A673 (cell line): ENCODE measurements at regions not wholly inside any gene's neighbourhood (a gene's known extent, or its start where the extent isn't known, plus 50 kb on each side); places are given as distances from the start of the nearest gene placed in this dataset.
"Not testable (repeated sequence)": the region's sequence is repeated elsewhere in the genome, so short reads cannot be mapped to it uniquely, and the experiment has no call there.

Experiments
- BruUV-seq: library from RNA; stranded (reverse); fragments of 400-500 nt; replicated peaks from 2 replicates; lab custom pipeline; 2021; lab: Mats Ljungman, UMichigan
- CTCF ChIA-PET: fragments of 300-600 bp; sonication (Branson Sonifier 250); formaldehyde crosslinking; loops from one replicate; lab custom pipeline; 2022; ENCODE audit warnings: antibody characterized with exemption; lab: Charles Lee
- POLR2A ChIA-PET: fragments of 300-600 bp; sonication (Branson Sonifier 250); formaldehyde crosslinking; loops from one replicate; lab custom pipeline; 2022; ENCODE audit warnings: antibody characterized with exemption; ENCODE audit not compliant: low non-redundant PET; lab: Charles Lee
- DNase-seq: peaks from one replicate; pipeline ENCODE4 v3.0.0-alpha.2; 2015; ENCODE audit warnings: low spot score
- H3K27ac ChIP-seq: fragments of 200-600 bp; sonication (generic); 2 replicates; pipeline ENCODE4 v1.5.1; 2016; ENCODE audit warnings: mixed run types, low read depth, mild to moderate bottlenecking, mixed read lengths, antibody characterized with exemption, low read length; ENCODE audit not compliant: poor library complexity, severe bottlenecking
- H3K27me3 ChIP-seq: fragments of 200-600 bp; sonication (generic); replicated peaks from 2 replicates; pipeline ENCODE4 v1.6.1; 2017; ENCODE audit warnings: mixed run types, low read depth, mild to moderate bottlenecking, mixed read lengths, antibody characterized with exemption, low read length; ENCODE audit not compliant: insufficient read depth, poor library complexity
- H3K36me3 ChIP-seq: fragments of 200-600 bp; sonication (generic); 2 replicates; pipeline ENCODE4 v1.6.1; 2016; ENCODE audit warnings: mixed run types, mild to moderate bottlenecking, mixed read lengths, antibody characterized with exemption, low read length; ENCODE audit not compliant: insufficient read depth, poor library complexity, severe bottlenecking
- H3K4me1 ChIP-seq: fragments of 200-600 bp; sonication (generic); 2 replicates; pipeline ENCODE4 v1.6.1; 2017; ENCODE audit warnings: mixed run types, mild to moderate bottlenecking, mixed read lengths, antibody characterized with exemption, low read length; ENCODE audit not compliant: insufficient read depth, poor library complexity, severe bottlenecking
- H3K4me3 ChIP-seq: fragments of 200-600 bp; sonication (generic); 2 replicates; pipeline ENCODE4 v1.5.1; 2016; ENCODE audit warnings: low read depth, mixed run types, mild to moderate bottlenecking, mixed read lengths, low read length; ENCODE audit not compliant: poor library complexity, severe bottlenecking
- H3K9me3 ChIP-seq: fragments of 200-600 bp; sonication (generic); 2 replicates; pipeline ENCODE4 v1.6.1; 2016; ENCODE audit warnings: mixed run types, low read depth, mild to moderate bottlenecking, mixed read lengths, antibody characterized with exemption, low read length; ENCODE audit not compliant: poor library complexity, severe bottlenecking
- CTCF ChIP-seq: fragments of 300-800, 200-600 bp; sonication (generic); conservative IDR thresholded peaks from 2 replicates; pipeline ENCODE4 v1.5.1; 2017; ENCODE audit warnings: low read depth, mild to moderate bottlenecking, antibody characterized with exemption, low read length, moderate library complexity, mixed read lengths
- EZH2 ChIP-seq: fragments of 200-600 bp; sonication (generic); IDR thresholded peaks from 2 replicates; pipeline ENCODE4 v1.6.1; 2017; ENCODE audit warnings: borderline replicate concordance, low read depth, mild to moderate bottlenecking, mixed read lengths, antibody characterized with exemption, low read length; ENCODE audit not compliant: poor library complexity, severe bottlenecking
- intact Hi-C: fragments of 100-400 bp; cut with micrococcal nuclease; formaldehyde crosslinking; loops from one replicate; pipeline ENCODE4 v1.10.0; 2022; ENCODE audit not compliant: unreplicated experiment

GRCh38 chr5:118518720-118519119 is 469.6 kb downstream of the DTWD2 start:
- CTCF ChIA-PET, result no interaction called here
- no TSS peak for BruUV-seq
- no peaks in the 10 kb centered on the region for H3K36me3 ChIP-seq
- no peak for TF ChIP-seq EZH2
- no peak for TF ChIP-seq CTCF
- intact Hi-C loops, result no loop called here
- no peaks in the 10 kb centered on the region for H3K9me3 ChIP-seq
- no peaks in the 10 kb centered on the region for H3K27me3 ChIP-seq
- no peak overlapping the region for H3K27ac ChIP-seq
- H3K4me3 ChIP-seq, result no peak overlapping the region
- H3K4me1 ChIP-seq, result no peaks in the 10 kb centered on the region
- DNase-seq, result no peak
- POLR2A ChIA-PET, result no interaction called here

DNA sequence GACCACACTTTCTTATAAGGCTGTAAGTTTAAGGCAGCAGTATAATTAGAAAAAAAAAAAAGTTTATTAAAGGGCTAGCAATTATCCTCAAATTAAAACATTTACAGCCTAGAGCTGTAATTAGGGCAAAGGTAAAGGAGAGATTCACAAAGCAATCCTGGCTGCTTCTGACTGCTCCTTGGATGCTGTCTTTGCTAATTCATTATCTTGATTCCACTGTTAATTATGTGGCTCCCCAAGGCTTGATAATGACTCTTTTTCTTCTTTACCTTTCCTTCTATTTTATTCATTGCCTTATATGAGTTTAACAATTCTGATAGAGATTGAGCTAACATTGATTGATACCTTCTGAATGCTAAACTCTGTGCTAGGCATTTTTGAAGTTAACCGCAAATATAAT is 476.5 kb downstream of the DTWD2 start:
- TF ChIP-seq EZH2, result no peak
- no peak for TF ChIP-seq CTCF
- Histone ChIP-seq H3K9me3 (no peaks in the 10 kb centered on the region), H3K4me3 (no peak overlapping the region), H3K4me1 (no peaks in the 10 kb centered on the region), H3K27me3 (no peaks in the 10 kb centered on the region), H3K27ac (no peak overlapping the region), H3K36me3 (no peaks in the 10 kb centered on the region)
- ChIA-PET POLR2A (no interaction called here), CTCF (no interaction called here)
- no peak for DNase-seq
- BruUV-seq, result no TSS peak
- intact Hi-C loops, result no loop called here

DNA sequence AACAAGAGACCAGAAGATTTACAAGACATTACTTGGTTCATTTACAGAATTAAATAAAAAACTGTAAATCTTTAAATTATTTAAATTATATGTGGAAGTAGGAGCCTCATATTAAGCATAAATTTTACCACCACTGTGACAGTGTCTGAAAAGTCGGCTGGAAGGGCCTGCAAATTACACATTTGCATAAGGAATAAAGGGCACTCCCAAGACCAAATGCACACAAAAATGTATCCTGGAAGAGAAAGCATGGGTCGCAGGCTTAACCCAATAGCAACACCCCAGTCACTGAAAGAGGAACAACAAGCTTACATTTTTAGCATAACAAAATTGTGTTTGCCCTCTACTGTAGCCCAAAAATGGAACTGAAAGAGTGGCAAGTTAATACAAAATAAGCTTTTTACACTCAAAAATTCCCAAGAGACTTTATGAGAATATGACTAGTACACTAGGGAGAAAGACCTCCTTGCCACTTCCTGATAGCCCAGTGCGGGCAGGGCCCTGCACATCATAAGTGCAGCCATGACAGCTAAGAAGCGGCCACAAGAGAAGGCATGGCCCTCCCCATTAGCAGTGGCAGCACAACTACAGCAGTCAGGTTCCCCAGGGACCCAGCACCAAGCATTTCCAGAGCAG is 482.0 kb downstream of the DTWD2 start:
- intact Hi-C loops, result no loop called here
- no TSS peak for BruUV-seq
- Histone ChIP-seq H3K9me3 (peaks cover 4% of the 10 kb centered on the region), H3K36me3 (no peaks in the 10 kb centered on the region), H3K27me3 (no peaks in the 10 kb centered on the region), H3K4me3 (no peak overlapping the region), H3K4me1 (no peaks in the 10 kb centered on the region), H3K27ac (no peak overlapping the region)
- no peak for DNase-seq
- CTCF ChIA-PET, result no interaction called here
- POLR2A ChIA-PET, result no interaction called here
- TF ChIP-seq EZH2, result no peak
- TF ChIP-seq CTCF, result no peak

GRCh38 chr5:118502232-118502631 is 486.1 kb downstream of the DTWD2 start:
- H3K9me3 ChIP-seq, POLR2A ChIA-PET, CTCF ChIA-PET, DNase-seq, H3K4me3 ChIP-seq, H3K36me3 ChIP-seq, H3K27me3 ChIP-seq, H3K27ac ChIP-seq, H3K4me1 ChIP-seq, intact Hi-C loops, BruUV-seq: not testable (repeated sequence)
